DLD1 (cell line): ENCODE measurements at regions not wholly inside any gene's neighbourhood (a gene's known extent, or its start where the extent isn't known, plus 50 kb on each side); places are given as distances from the start of the nearest gene placed in this dataset.
"Not testable (repeated sequence)": the region's sequence is repeated elsewhere in the genome, so short reads cannot be mapped to it uniquely, and the experiment has no call there.

Experiments
- in situ Hi-C: cut with HindIII; loops from 2 replicates; pipeline ENCODE4 v1.10.0; 2017; ENCODE audit warnings: low sequenced_read_pairs

GRCh38 chr3:99586701-99587100 lies 51.7 kb upstream of the COL8A1 start:
- in situ Hi-C loops: no loop called here

GRCh38 chr3:99579965-99580364 lies 58.4 kb upstream of the COL8A1 start:
- in situ Hi-C loops: no loop called here

GRCh38 chr3:99579246-99579645 lies 59.1 kb upstream of the COL8A1 start:
- in situ Hi-C loops: no loop called here

GRCh38 chr3:99578339-99578970 lies 59.9 kb upstream of the COL8A1 start:
- in situ Hi-C loops: no loop called here

GRCh38 chr3:99576904-99577559 lies 61.4 kb upstream of the COL8A1 start:
- in situ Hi-C loops: no loop called here

- in situ Hi-C loops: no loop called here
Observed at GRCh38 chr3:99575683-99576082, 62.7 kb upstream of the COL8A1 start.

- in situ Hi-C loops: no loop called here
Observed at GRCh38 chr3:99570061-99570460, 68.3 kb upstream of the COL8A1 start.

GRCh38 chr3:99568663-99569335 lies 69.6 kb upstream of the COL8A1 start:
- in situ Hi-C loops: no loop called here

GRCh38 chr3:99565331-99565730 lies 73.1 kb upstream of the COL8A1 start:
- in situ Hi-C loops: no loop called here

GRCh38 chr3:99562990-99563607 lies 75.3 kb upstream of the COL8A1 start:
- in situ Hi-C loops: no loop called here

GRCh38 chr3:99562138-99562537 lies 76.3 kb upstream of the COL8A1 start:
- in situ Hi-C loops: no loop called here

- in situ Hi-C loops: no loop called here
Observed at GRCh38 chr3:99561056-99561455, 77.3 kb upstream of the COL8A1 start.

GRCh38 chr3:99559196-99559595 lies 79.2 kb upstream of the COL8A1 start:
- in situ Hi-C loops: no loop called here

GRCh38 chr3:99555885-99556284 lies 82.5 kb upstream of the COL8A1 start:
- in situ Hi-C loops: not testable (repeated sequence)

GRCh38 chr3:99551520-99551919 lies 86.9 kb upstream of the COL8A1 start:
- in situ Hi-C loops: no loop called here

GRCh38 chr3:99549957-99550603 lies 88.3 kb upstream of the COL8A1 start:
- in situ Hi-C loops: no loop called here

GRCh38 chr3:99549220-99549619 lies 89.2 kb upstream of the COL8A1 start:
- in situ Hi-C loops: no loop called here

GRCh38 chr3:99548674-99549073 lies 89.7 kb upstream of the COL8A1 start:
- in situ Hi-C loops: no loop called here

GRCh38 chr3:99545941-99546580 lies 92.3 kb upstream of the COL8A1 start:
- in situ Hi-C loops: no loop called here

- in situ Hi-C loops: no loop called here
Observed at GRCh38 chr3:99544786-99545281, 93.6 kb upstream of the COL8A1 start.

GRCh38 chr3:99543796-99544195 lies 94.6 kb upstream of the COL8A1 start:
- in situ Hi-C loops: no loop called here
